ENCODE measurements at regions not wholly inside any gene's neighbourhood (a gene's known extent, or its start where the extent isn't known, plus 50 kb on each side); places are given as distances from the start of the nearest gene placed in this dataset.
"Not testable (repeated sequence)": the region's sequence is repeated elsewhere in the genome, so short reads cannot be mapped to it uniquely, and the experiment has no call there.

GRCh38 chr4:98828801-98829200, 100.1 kb downstream of the EIF4E start:
- no peaks in the 10 kb centered on the region for H3K36me3 ChIP-seq
- H3K4me1 ChIP-seq = no peaks in the 10 kb centered on the region
- H3K27ac Mint-ChIP-seq = no peak overlapping the region
- no peaks in the 10 kb centered on the region for H3K9me3 ChIP-seq (ENCODE audit: low read depth)
- TF ChIP-seq CTCF (IDR thresholded peaks at IDR 0.05) (peak; percentile 49), EZH2phosphoT487 (IDR thresholded peaks at IDR 0.05) (no peak)
- no peaks in the 10 kb centered on the region for H3K27me3 Mint-ChIP-seq (ENCODE audit: insufficient read depth, low read depth)
- no peak overlapping the region for H2AFZ ChIP-seq (replicated peaks)
- no peak overlapping the region for H3K4me2 ChIP-seq
- peak; percentile 45 for DNase-seq (ENCODE audit: low spot score)
- no peaks in the 10 kb centered on the region for H3K36me3 Mint-ChIP-seq
- H3K27me3 ChIP-seq = no peaks in the 10 kb centered on the region
- no peak overlapping the region for H3K4me3 ChIP-seq
- H3K27ac ChIP-seq = no peak overlapping the region
- H3K79me2 ChIP-seq (ENCODE audit: low read depth) = no peaks in the 10 kb centered on the region
- no peak overlapping the region for H3K4me3 Mint-ChIP-seq
- H3K9ac ChIP-seq = no peak overlapping the region
- no peaks in the 10 kb centered on the region for H3F3A ChIP-seq (ENCODE audit: low read depth)
- no peaks in the 10 kb centered on the region for H3K9me3 Mint-ChIP-seq
- H4K20me1 ChIP-seq (ENCODE audit: low read depth) = no peaks in the 10 kb centered on the region
- H3K4me1 Mint-ChIP-seq = no peaks in the 10 kb centered on the region

- Histone ChIP-seq H3K9ac (no peak overlapping the region), H2AFZ (replicated peaks) (no peak overlapping the region), H3K9me3 (ENCODE audit: low read depth) (no peaks in the 10 kb centered on the region), H3K27me3 (no peaks in the 10 kb centered on the region), H3K4me2 (no peak overlapping the region), H3K4me3 (no peak overlapping the region), H3F3A (ENCODE audit: low read depth) (no peaks in the 10 kb centered on the region), H3K36me3 (no peaks in the 10 kb centered on the region), H3K4me1 (no peaks in the 10 kb centered on the region), H4K20me1 (ENCODE audit: low read depth) (no peaks in the 10 kb centered on the region), H3K27ac (no peak overlapping the region), H3K79me2 (ENCODE audit: low read depth) (no peaks in the 10 kb centered on the region)
- no peak for DNase-seq (ENCODE audit: low spot score)
- TF ChIP-seq CTCF (IDR thresholded peaks at IDR 0.05) (no peak), EZH2phosphoT487 (IDR thresholded peaks at IDR 0.05) (no peak), EZH2 (IDR thresholded peaks at IDR 0.05) (no peak)
- no peak overlapping the region for H3K27ac Mint-ChIP-seq
- H3K4me1 Mint-ChIP-seq = no peaks in the 10 kb centered on the region
- H3K36me3 Mint-ChIP-seq = no peaks in the 10 kb centered on the region
- H3K4me3 Mint-ChIP-seq = no peak overlapping the region
- no peaks in the 10 kb centered on the region for H3K9me3 Mint-ChIP-seq
- H3K27me3 Mint-ChIP-seq (ENCODE audit: insufficient read depth, low read depth) = peaks cover 2% of the 10 kb centered on the region
Measured at GRCh38 chr4:98827661-98828060, 101.3 kb downstream of the EIF4E start.

- Histone ChIP-seq H3F3A (ENCODE audit: low read depth) (no peaks in the 10 kb centered on the region), H4K20me1 (ENCODE audit: low read depth) (no peaks in the 10 kb centered on the region), H3K4me2 (no peak overlapping the region), H3K27me3 (no peaks in the 10 kb centered on the region), H3K9ac (no peak overlapping the region), H3K79me2 (ENCODE audit: low read depth) (no peaks in the 10 kb centered on the region), H3K4me1 (no peaks in the 10 kb centered on the region), H3K9me3 (ENCODE audit: low read depth) (no peaks in the 10 kb centered on the region), H3K4me3 (no peak overlapping the region), H3K27ac (no peak overlapping the region), H2AFZ (replicated peaks) (no peak overlapping the region), H3K36me3 (no peaks in the 10 kb centered on the region)
- no peak for DNase-seq (ENCODE audit: low spot score)
- H3K36me3 Mint-ChIP-seq = no peaks in the 10 kb centered on the region
- peaks cover 6% of the 10 kb centered on the region for H3K9me3 Mint-ChIP-seq
- H3K27ac Mint-ChIP-seq = no peak overlapping the region
- H3K4me1 Mint-ChIP-seq = no peaks in the 10 kb centered on the region
- H3K27me3 Mint-ChIP-seq (ENCODE audit: insufficient read depth, low read depth) = peaks cover 2% of the 10 kb centered on the region
- H3K4me3 Mint-ChIP-seq = no peak overlapping the region
- TF ChIP-seq EZH2phosphoT487 (IDR thresholded peaks at IDR 0.05) = no peak
- no peak for TF ChIP-seq EZH2 (IDR thresholded peaks at IDR 0.05)
- no peak for TF ChIP-seq CTCF (IDR thresholded peaks at IDR 0.05)
Measured at GRCh38 chr4:98822144-98822543, 106.8 kb downstream of the EIF4E start.

- H4K20me1 ChIP-seq (ENCODE audit: low read depth); H3K4me3 ChIP-seq; H3F3A ChIP-seq (ENCODE audit: low read depth); H3K36me3 ChIP-seq; H3K4me2 ChIP-seq; H3K79me2 ChIP-seq (ENCODE audit: low read depth); H2AFZ ChIP-seq (replicated peaks); H3K27ac ChIP-seq; H3K27me3 Mint-ChIP-seq (ENCODE audit: insufficient read depth, low read depth); H3K4me1 ChIP-seq; H3K4me1 Mint-ChIP-seq; H3K9ac ChIP-seq; H3K9me3 ChIP-seq (ENCODE audit: low read depth); H3K27me3 ChIP-seq; H3K4me3 Mint-ChIP-seq; H3K27ac Mint-ChIP-seq; H3K36me3 Mint-ChIP-seq; DNase-seq (ENCODE audit: low spot score): not testable (repeated sequence)
- H3K9me3 Mint-ChIP-seq = peaks cover 13% of the 10 kb centered on the region
Measured at GRCh38 chr4:98818116-98818515, 110.8 kb downstream of the EIF4E start.
